ENCODE measurements at regions not wholly inside any gene's neighbourhood (a gene's known extent, or its start where the extent isn't known, plus 50 kb on each side); places are given as distances from the start of the nearest gene placed in this dataset.
"Not testable (repeated sequence)": the region's sequence is repeated elsewhere in the genome, so short reads cannot be mapped to it uniquely, and the experiment has no call there.

GRCh38 chr12:85626784-85627171 lies 209.4 kb downstream of the RASSF9 start:
- no peaks in the 10 kb centered on the region for H3K27me3 ChIP-seq
- H3K36me3 ChIP-seq = no peaks in the 10 kb centered on the region
- H3K4me1 ChIP-seq = no peaks in the 10 kb centered on the region
- no peak for TF ChIP-seq POLR2A (IDR thresholded peaks at IDR 0.05)
- no peak for TF ChIP-seq CTCF (IDR thresholded peaks at IDR 0.05)
- no peaks in the 10 kb centered on the region for H3K9me3 ChIP-seq
- no peak overlapping the region for H3K27ac ChIP-seq
- no peak overlapping the region for H3K4me3 ChIP-seq
- DNase-seq = no peak

- no peak overlapping the region for H3K27ac ChIP-seq
- H3K4me3 ChIP-seq = no peak overlapping the region
- DNase-seq = no peak
- H3K36me3 ChIP-seq = no peaks in the 10 kb centered on the region
- H3K9me3 ChIP-seq = no peaks in the 10 kb centered on the region
- no peaks in the 10 kb centered on the region for H3K27me3 ChIP-seq
- TF ChIP-seq POLR2A (IDR thresholded peaks at IDR 0.05) (no peak), CTCF (IDR thresholded peaks at IDR 0.05) (no peak)
- no peaks in the 10 kb centered on the region for H3K4me1 ChIP-seq
These were observed 208.6 kb downstream of the RASSF9 start for GRCh38 chr12:85627584-85627983.

GRCh38 chr12:85628562-85628961 lies 207.6 kb downstream of the RASSF9 start:
- H3K4me1 ChIP-seq, H3K9me3 ChIP-seq, H3K4me3 ChIP-seq, H3K27ac ChIP-seq, DNase-seq, H3K36me3 ChIP-seq, H3K27me3 ChIP-seq: not testable (repeated sequence)

- Histone ChIP-seq H3K27me3 (no peaks in the 10 kb centered on the region), H3K36me3 (no peaks in the 10 kb centered on the region), H3K4me3 (no peak overlapping the region), H3K27ac (no peak overlapping the region), H3K4me1 (no peaks in the 10 kb centered on the region), H3K9me3 (no peaks in the 10 kb centered on the region)
- no peak for TF ChIP-seq POLR2A (IDR thresholded peaks at IDR 0.05)
- TF ChIP-seq CTCF (IDR thresholded peaks at IDR 0.05) = no peak
- no peak for DNase-seq
These were observed 205.4 kb downstream of the RASSF9 start for GRCh38 chr12:85630851-85631250.

- TF ChIP-seq POLR2A (IDR thresholded peaks at IDR 0.05) (no peak), CTCF (IDR thresholded peaks at IDR 0.05) (no peak)
- Histone ChIP-seq H3K36me3 (no peaks in the 10 kb centered on the region), H3K4me3 (no peak overlapping the region), H3K27ac (no peak overlapping the region), H3K4me1 (no peaks in the 10 kb centered on the region), H3K9me3 (no peaks in the 10 kb centered on the region), H3K27me3 (no peaks in the 10 kb centered on the region)
- DNase-seq = no peak
These were observed 203.8 kb downstream of the RASSF9 start for GRCh38 chr12:85632390-85632789.

GRCh38 chr12:85633491-85633890 lies 202.7 kb downstream of the RASSF9 start:
- Histone ChIP-seq H3K9me3 (no peaks in the 10 kb centered on the region), H3K27ac (no peak overlapping the region), H3K27me3 (no peaks in the 10 kb centered on the region), H3K36me3 (no peaks in the 10 kb centered on the region), H3K4me1 (no peaks in the 10 kb centered on the region), H3K4me3 (no peak overlapping the region)
- TF ChIP-seq CTCF (IDR thresholded peaks at IDR 0.05) (no peak), POLR2A (IDR thresholded peaks at IDR 0.05) (no peak)
- DNase-seq = no peak

All from Peyer's patch (tissue), 4 donors.